Right lobe of liver (tissue), 6 donors: ENCODE measurements at regions not wholly inside any gene's neighbourhood (a gene's known extent, or its start where the extent isn't known, plus 50 kb on each side); places are given as distances from the start of the nearest gene placed in this dataset.

Source experiments
- ATAC-seq, 4 donors: fragments of 200-7000 bp; cut with Tn5 transposase; one replicate each; pipeline ENCODE4 v1.9.1; 2020; ENCODE audit warnings: mild to moderate bottlenecking in 4 of 4, moderate library complexity in 4 of 4
- DNase-seq, 3 donors: peaks; one replicate each; pipeline ENCODE4 v3.0.0-alpha.2; 2020
- H3K27ac ChIP-seq, 3 donors: fragments of 200-600 bp; one replicate each; pipeline ENCODE4 v1.8.0; 2022
- H3K27me3 ChIP-seq, 2 donors: fragments of 200-600 bp; one replicate each; pipeline ENCODE4 v1.8.0; 2022
- H3K36me3 ChIP-seq, 4 donors: fragments of 200-600 bp; sonication (generic) in 1 of 4; one replicate each; pipeline versions ENCODE4 v1.5.1 to v1.8.0; 2017 to 2022; ENCODE audit warnings: control low read depth in 1 of 4
- H3K4me1 ChIP-seq, 4 donors: fragments of 200-600 bp; sonication (generic) in 1 of 4; one replicate each; pipeline versions ENCODE4 v1.5.1 to v1.8.0; 2017 to 2022; ENCODE audit warnings: control low read depth in 1 of 4
- H3K4me3 ChIP-seq, 3 donors: fragments of 200-600 bp; one replicate each; pipeline ENCODE4 v1.8.0; 2022
- H3K9me3 ChIP-seq, 4 donors: fragments of 200-600 bp; sonication (generic) in 1 of 4; one replicate each; pipeline versions ENCODE4 v1.5.1 to v1.8.0; 2017 to 2022; ENCODE audit warnings: control low read depth in 1 of 4
- CTCF ChIP-seq, 4 donors: fragments of 200-600 bp in 3 of 4; fragments of 450-650 bp in 1 of 4; IDR thresholded peaks; one replicate each; pipeline versions ENCODE4 v1.5.1 to v1.8.0; 2016 to 2022; ENCODE audit warnings: antibody characterized with exemption in 4 of 4, mild to moderate bottlenecking in 2 of 4
- POLR2A ChIP-seq: fragments of 450-650 bp; IDR thresholded peaks from one replicate; pipeline ENCODE4 v1.6.1; 2017; ENCODE audit warnings: antibody characterized with exemption, mild to moderate bottlenecking
- WGBS: methylation state at CpG from one replicate; pipeline ENCODE4 v1.1.6; 2018; ENCODE audit warnings: low coverage, low lambda C conversion rate; ENCODE audit not compliant: insufficient coverage; ENCODE audit errors: missing lambda C conversion rate; 5-methylcytosine and 5-hydroxymethylcytosine counted together
- intact Hi-C, 2 donors: fragments of 100-400 bp; cut with DNase I; formaldehyde crosslinking; loops; one replicate each; pipeline versions ENCODE4 v1.11.2 to v1.14.1; 2022
- donor health status: DM: no; HTN: yes; CAD: no.
- donor health status: DM: no; HTN: no; CAD: no.
- donor health status: DM: no; HTN: no; CAD: no.
- donor health status: DM: no; HTN: yes; CAD: no.
- donor health status: DM: no; HTN: yes; CAD: no.

GRCh38 chr14:104299993-104300761 lies 161.8 kb downstream of the KIF26A start:
- H3K4me3 ChIP-seq, result no peak overlapping the region
- no peaks in the 10 kb centered on the region for H3K27me3 ChIP-seq
- ATAC-seq (peak in 1 of 4 donors; percentile 39), DNase-seq (peak in 2 of 3 donors; percentile 24 to 38)
- H3K9me3 ChIP-seq, result no peaks in the 10 kb centered on the region
- 49% methylated on average over 17 of the region's 28 CpGs for WGBS
- no peaks in the 10 kb centered on the region for H3K4me1 ChIP-seq
- H3K36me3 ChIP-seq, result no peaks in the 10 kb centered on the region
- no peak for TF ChIP-seq CTCF (IDR thresholded peaks at IDR 0.05)
- TF ChIP-seq POLR2A, result no peak
- intact Hi-C loops, result no loop called here
- no peak overlapping the region for H3K27ac ChIP-seq

GRCh38 chr14:104301731-104302460 lies 163.5 kb downstream of the KIF26A start:
- no peaks in the 10 kb centered on the region for H3K9me3 ChIP-seq
- TF ChIP-seq POLR2A (no peak), CTCF (IDR thresholded peaks at IDR 0.05) (no peak)
- H3K27ac ChIP-seq, result no peak overlapping the region
- intact Hi-C loops, result no loop called here
- no peak for ATAC-seq
- no peak overlapping the region for H3K4me3 ChIP-seq
- DNase-seq, result peak in 2 of 3 donors; percentile 14 to 50
- 75% methylated on average over 15 of the region's 29 CpGs for WGBS
- H3K36me3 ChIP-seq, result no peaks in the 10 kb centered on the region
- H3K4me1 ChIP-seq, result no peaks in the 10 kb centered on the region
- no peaks in the 10 kb centered on the region for H3K27me3 ChIP-seq

GRCh38 chr14:104302794-104303405 lies 164.5 kb downstream of the KIF26A start:
- Histone ChIP-seq H3K27me3 (no peaks in the 10 kb centered on the region), H3K9me3 (no peaks in the 10 kb centered on the region), H3K4me3 (no peak overlapping the region), H3K36me3 (no peaks in the 10 kb centered on the region), H3K4me1 (no peaks in the 10 kb centered on the region), H3K27ac (no peak overlapping the region)
- ATAC-seq (no peak), DNase-seq (peak in 2 of 3 donors; percentile 4 to 35)
- TF ChIP-seq POLR2A, result no peak
- TF ChIP-seq CTCF (IDR thresholded peaks at IDR 0.05), result no peak
- intact Hi-C loops, result no loop called here
- WGBS, result 78% methylated on average over 3 of the region's 16 CpGs

- Histone ChIP-seq H3K27me3 (no peaks in the 10 kb centered on the region), H3K36me3 (no peaks in the 10 kb centered on the region), H3K4me1 (no peaks in the 10 kb centered on the region), H3K4me3 (no peak overlapping the region), H3K27ac (no peak overlapping the region), H3K9me3 (no peaks in the 10 kb centered on the region)
- DNase-seq (peak in 2 of 3 donors; percentile 17 to 46), ATAC-seq (no peak)
- WGBS, result 84% methylated on average over 3 of the region's 29 CpGs
- intact Hi-C loops, result no loop called here
- TF ChIP-seq POLR2A (no peak), CTCF (IDR thresholded peaks at IDR 0.05) (no peak)
These were observed 165.5 kb downstream of the KIF26A start for GRCh38 chr14:104303705-104304425.
